ENCODE measurements at regions not wholly inside any gene's neighbourhood (a gene's known extent, or its start where the extent isn't known, plus 50 kb on each side); places are given as distances from the start of the nearest gene placed in this dataset.

GRCh38 chr1:189275796-189276195, 1201.9 kb downstream of the BRINP3 start:
- TF ChIP-seq CTCF (IDR thresholded peaks at IDR 0.05; ENCODE audit: low read depth, low read length, missing input control), result no peak
- no peak for TF ChIP-seq HNF4G (IDR thresholded peaks at IDR 0.05)
- no peak for TF ChIP-seq SP1 (IDR thresholded peaks at IDR 0.05)
- no peak for TF ChIP-seq MAX (IDR thresholded peaks at IDR 0.05)

All from liver (tissue), 3 donors.